B cell (primary cell): ENCODE measurements at regions not wholly inside any gene's neighbourhood (a gene's known extent, or its start where the extent isn't known, plus 50 kb on each side); places are given as distances from the start of the nearest gene placed in this dataset.

Experiments
- ATAC-seq: fragments of 200-7000 bp; cut with Tn5 transposase; one replicate; pipeline ENCODE4 v1.10.0; 2021; ENCODE audit warnings: low read depth, mild to moderate bottlenecking, moderate number of reproducible peaks, moderate library complexity
- CTCF ChIA-PET: fragments of 350-600 bp; sonication (Branson Sonifier 250); formaldehyde crosslinking; loops from one replicate; lab custom pipeline; 2021; ENCODE audit warnings: antibody characterized with exemption, inconsistent platforms; lab: Charles Lee
- POLR2A ChIA-PET: fragments of 350-600 bp; sonication (Branson Sonifier 250); formaldehyde crosslinking; loops from one replicate; lab custom pipeline; 2021; ENCODE audit warnings: antibody characterized with exemption; lab: Charles Lee
- DNase-seq: peaks from one replicate; pipeline ENCODE4 v3.0.0; 2013
- H2AFZ ChIP-seq: 2 replicates; pipeline ENCODE4 v1.6.1; 2012; ENCODE audit warnings: mild to moderate bottlenecking, low read depth, low read length; ENCODE audit not compliant: insufficient read depth, poor library complexity, severe bottlenecking
- H3K27ac ChIP-seq, 2 donors: 1 replicate in 1 of 2; 2 replicates in 1 of 2; pipeline ENCODE4 v1.5.1; 2012 to 2013; ENCODE audit warnings: low read length in 2 of 2, mild to moderate bottlenecking in 2 of 2, moderate library complexity in 1 of 2
- H3K27me3 ChIP-seq, 4 experiments: fragments of 200-600 bp in 1 of 4; sonication (generic) in 1 of 4; replicated peaks in 1 of 4; 1 replicate in 2 of 4; 2 replicates in 2 of 4; pipeline versions ENCODE4 v1.6.1 to v1.7.0; 2013 to 2016; ENCODE audit warnings: low read length in 3 of 4, mild to moderate bottlenecking in 2 of 4, mixed read lengths in 1 of 4, moderate library complexity in 1 of 4; ENCODE audit not compliant: insufficient read depth in 4 of 4, control insufficient read depth in 3 of 4; ENCODE audit errors: control extremely low read depth in 1 of 4
- H3K36me3 ChIP-seq, 2 experiments: replicated peaks in 1 of 2; 1 replicate in 1 of 2; 2 replicates in 1 of 2; pipeline versions ENCODE4 v1.6.1 to v1.7.1; 2013; ENCODE audit warnings: low read length in 1 of 2; ENCODE audit not compliant: insufficient read depth in 2 of 2, control insufficient read depth in 1 of 2; ENCODE audit errors: control extremely low read depth in 1 of 2, extremely low read depth in 1 of 2
- H3K4me1 ChIP-seq, 2 donors: fragments of 200-600 bp in 1 of 2; sonication (generic) in 1 of 2; 1 replicate in 1 of 2; 2 replicates in 1 of 2; pipeline versions ENCODE4 v1.5.1 to v1.6.1; 2013 to 2017; ENCODE audit warnings: low read length in 2 of 2; ENCODE audit not compliant: control insufficient read depth in 2 of 2, insufficient read depth in 2 of 2
- H3K4me2 ChIP-seq: replicated peaks from 2 replicates; pipeline ENCODE3; 2012; ENCODE audit warnings: mild to moderate bottlenecking, low read depth, low read length; ENCODE audit not compliant: poor library complexity, severe bottlenecking
- H3K4me3 ChIP-seq, 5 experiments: fragments of 200-600 bp in 1 of 5; sonication (generic) in 1 of 5; 1 replicate in 3 of 5; 2 replicates in 2 of 5; pipeline versions ENCODE4 v1.5.1 to v1.7.0; 2011 to 2016; ENCODE audit warnings: low read length in 4 of 5, mild to moderate bottlenecking in 4 of 5, low read depth in 2 of 5, control low read depth in 1 of 5, moderate library complexity in 1 of 5; ENCODE audit not compliant: insufficient read depth in 1 of 5; ENCODE audit errors: control extremely low read depth in 1 of 5, extremely low read depth in 1 of 5
- H3K79me2 ChIP-seq: fragments of 200-600 bp; sonication (generic); one replicate; pipeline ENCODE4 v1.6.0; 2016; ENCODE audit warnings: low read length; ENCODE audit not compliant: control insufficient read depth, insufficient read depth
- H3K9ac ChIP-seq: fragments of 200-600 bp; sonication (generic); 2 replicates; pipeline ENCODE4 v1.6.1; 2017; ENCODE audit warnings: mild to moderate bottlenecking, low read length, moderate library complexity
- H3K9me3 ChIP-seq, 3 donors: one replicate each; pipeline versions ENCODE4 v1.6.1 to v1.7.1; 2013; ENCODE audit warnings: low read length in 2 of 3; ENCODE audit not compliant: control insufficient read depth in 2 of 3, insufficient read depth in 1 of 3; ENCODE audit errors: control extremely low read depth in 1 of 3
- H4K20me1 ChIP-seq: 2 replicates; pipeline ENCODE4 v1.6.0; 2012; ENCODE audit warnings: mild to moderate bottlenecking, low read length; ENCODE audit not compliant: insufficient read depth, control insufficient read depth, poor library complexity, severe bottlenecking
- H3K27ac Mint-ChIP-seq: one replicate; pipeline ENCODE4 v1.8.0; 2021; ENCODE audit warnings: mixed read lengths
- H3K27me3 Mint-ChIP-seq: one replicate; pipeline ENCODE4 v1.8.0; 2021; ENCODE audit warnings: mixed read lengths
- H3K4me1 Mint-ChIP-seq: one replicate; pipeline ENCODE4 v1.8.0; 2021; ENCODE audit warnings: mixed read lengths
- H3K4me3 Mint-ChIP-seq: one replicate; pipeline ENCODE4 v1.8.0; 2021; ENCODE audit warnings: mixed read lengths
- H3K9me3 Mint-ChIP-seq: one replicate; pipeline ENCODE4 v1.8.0; 2022; ENCODE audit warnings: mixed read lengths; ENCODE audit not compliant: insufficient read depth
- CTCF ChIP-seq: fragments of 200-600 bp; IDR thresholded peaks from one replicate; pipeline ENCODE4 v1.8.0; 2022; ENCODE audit warnings: antibody characterized with exemption, mild to moderate bottlenecking
- EZH2 ChIP-seq: IDR thresholded peaks from 2 replicates; pipeline ENCODE4 v1.6.1; 2012; ENCODE audit warnings: borderline replicate concordance, low read depth, mild to moderate bottlenecking, moderate library complexity, low read length; ENCODE audit not compliant: insufficient read depth, poor library complexity, severe bottlenecking
- WGBS: methylation state at CpG from one replicate; pipeline ENCODE4 v1.1.5; 2013; ENCODE audit warnings: missing lambda C conversion rate; ENCODE audit not compliant: insufficient coverage; 5-methylcytosine and 5-hydroxymethylcytosine counted together
- intact Hi-C: fragments of 100-400 bp; cut with micrococcal nuclease; formaldehyde crosslinking; loops from one replicate; pipeline ENCODE4 v1.10.0; 2022

DNA sequence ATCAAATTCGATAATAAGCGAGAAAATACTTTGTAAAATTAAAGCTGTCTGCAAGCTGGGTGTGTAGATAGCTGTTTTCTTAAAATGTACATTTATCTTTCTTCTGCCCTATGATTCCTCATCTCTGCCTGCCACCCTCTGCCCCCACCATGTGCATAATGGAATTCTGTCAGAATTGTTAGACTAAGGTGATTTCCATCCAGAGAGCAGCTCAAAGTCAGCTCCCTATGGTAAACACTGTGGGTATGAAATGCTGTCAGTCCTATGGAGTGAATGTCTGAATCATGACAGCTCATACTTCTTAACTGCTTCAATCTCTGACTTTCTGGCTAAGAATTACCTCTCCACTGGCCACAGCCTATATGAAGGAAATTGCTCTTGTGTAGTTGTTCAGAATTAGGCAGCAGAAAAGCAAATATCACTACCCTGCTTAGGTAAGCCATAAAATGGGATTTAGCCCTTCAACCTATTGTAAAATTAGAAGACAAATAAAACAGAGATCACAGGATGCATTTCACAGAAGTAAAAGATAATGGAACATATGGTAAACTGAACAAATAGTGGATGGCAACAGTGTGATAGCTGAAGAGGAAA, 137.7 kb downstream of the CD8B2 start:
- no peak for DNase-seq
- H3K27ac ChIP-seq = no peak overlapping the region
- peaks cover 0 to 18% (median 7%) of the 10 kb centered on the region in 3 donors for H3K9me3 ChIP-seq
- no peaks in the 10 kb centered on the region for H3K4me1 Mint-ChIP-seq
- WGBS = no CpG with 5 or more reads among the region's 2 CpGs
- H3K36me3 ChIP-seq = no peaks in the 10 kb centered on the region
- no peak overlapping the region for H3K4me3 ChIP-seq
- POLR2A ChIA-PET = no interaction called here
- no peaks in the 10 kb centered on the region for H3K27me3 Mint-ChIP-seq
- no peak overlapping the region for H3K4me2 ChIP-seq
- no peaks in the 10 kb centered on the region for H3K4me1 ChIP-seq
- no peaks in the 10 kb centered on the region for H3K27me3 ChIP-seq
- no peaks in the 10 kb centered on the region for H3K79me2 ChIP-seq
- H3K27ac Mint-ChIP-seq = no peak overlapping the region
- no peak overlapping the region for H3K9ac ChIP-seq
- H2AFZ ChIP-seq = no peak overlapping the region
- H4K20me1 ChIP-seq = no peaks in the 10 kb centered on the region
- CTCF ChIA-PET = no interaction called here
- intact Hi-C loops = no loop called here
- no peak for ATAC-seq
- H3K4me3 Mint-ChIP-seq = no peak overlapping the region
- H3K9me3 Mint-ChIP-seq = peaks cover 9% of the 10 kb centered on the region
- TF ChIP-seq CTCF = no peak

GRCh38 chr2:106628377-106628776, 141.2 kb downstream of the CD8B2 start:
- WGBS = 100% methylated on average over 2 of the region's 3 CpGs
- H4K20me1 ChIP-seq = no peaks in the 10 kb centered on the region
- ATAC-seq (no peak), DNase-seq (no peak)
- no peak overlapping the region for H2AFZ ChIP-seq
- H3K36me3 ChIP-seq = no peaks in the 10 kb centered on the region
- no peak overlapping the region for H3K4me3 Mint-ChIP-seq
- no peaks in the 10 kb centered on the region for H3K79me2 ChIP-seq
- no peak overlapping the region for H3K4me2 ChIP-seq
- peaks cover 9% of the 10 kb centered on the region for H3K9me3 Mint-ChIP-seq
- CTCF ChIA-PET = no interaction called here
- POLR2A ChIA-PET = no interaction called here
- no peaks in the 10 kb centered on the region for H3K27me3 Mint-ChIP-seq
- H3K9ac ChIP-seq = no peak overlapping the region
- H3K4me3 ChIP-seq = no peak overlapping the region
- no peak for TF ChIP-seq EZH2
- TF ChIP-seq CTCF = no peak
- no peaks in the 10 kb centered on the region for H3K4me1 Mint-ChIP-seq
- intact Hi-C loops = no loop called here
- H3K27me3 ChIP-seq = no peaks in the 10 kb centered on the region
- no peak overlapping the region for H3K27ac ChIP-seq
- peaks cover 0 to 18% (median 7%) of the 10 kb centered on the region in 3 donors for H3K9me3 ChIP-seq
- H3K27ac Mint-ChIP-seq = no peak overlapping the region
- no peaks in the 10 kb centered on the region for H3K4me1 ChIP-seq
